GM12873 (cell line): ENCODE measurements at regions not wholly inside any gene's neighbourhood (a gene's known extent, or its start where the extent isn't known, plus 50 kb on each side); places are given as distances from the start of the nearest gene placed in this dataset.

Experiments used
- CTCF ChIP-seq: IDR thresholded peaks from 2 replicates; pipeline ENCODE4 v1.5.1; 2012; ENCODE audit warnings: low read depth, mild to moderate bottlenecking, moderate library complexity, low read length, control low read depth; ENCODE audit not compliant: insufficient read depth; ENCODE audit errors: missing control alignments

- no peak for TF ChIP-seq CTCF
Observed at GRCh38 chr12:13273850-13274249, 77.3 kb downstream of the EMP1 start.

GRCh38 chr12:13273097-13273496 lies 76.6 kb downstream of the EMP1 start:
- TF ChIP-seq CTCF, result no peak

- TF ChIP-seq CTCF, result no peak
Observed at GRCh38 chr12:13270817-13271216, 74.3 kb downstream of the EMP1 start.
